Right forelimb (tissue), 1 donor: ENCODE measurements at regions not wholly inside any gene's neighbourhood (a gene's known extent, or its start where the extent isn't known, plus 50 kb on each side); places are given as distances from the start of the nearest gene placed in this dataset.

Experiments used
- DNase-seq: peaks from one replicate; pipeline ENCODE4 v3.0.0-alpha.2; 2018

DNA sequence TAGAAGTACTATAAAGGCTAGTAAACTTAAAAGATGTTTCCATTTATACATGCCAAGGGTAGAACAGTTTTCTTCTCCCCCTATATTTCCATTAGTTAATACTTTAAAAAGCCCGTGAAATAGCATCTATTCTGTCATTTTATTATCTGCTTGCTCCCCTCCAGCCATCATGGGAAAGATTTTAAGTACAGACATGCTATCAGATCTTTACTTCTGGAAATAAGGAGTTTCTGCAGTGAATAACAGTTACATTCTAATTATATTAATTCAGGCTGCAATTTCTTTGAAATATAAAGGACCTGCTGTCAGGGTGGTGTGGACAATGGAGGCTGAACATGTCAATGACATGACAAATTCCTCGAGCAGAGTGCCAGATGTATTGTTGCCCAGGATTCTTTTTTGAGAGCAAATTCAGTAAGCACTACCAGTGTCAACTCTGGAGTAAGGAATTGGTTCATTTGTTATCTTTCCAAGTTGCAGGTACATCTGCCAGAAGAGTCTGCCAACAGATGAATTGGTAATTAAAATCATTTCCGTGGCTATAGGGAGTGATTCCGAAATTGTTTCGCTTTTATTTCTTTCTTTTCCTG, 151.3 kb downstream of the BTG1 start:
- DNase-seq: no peak

DNA sequence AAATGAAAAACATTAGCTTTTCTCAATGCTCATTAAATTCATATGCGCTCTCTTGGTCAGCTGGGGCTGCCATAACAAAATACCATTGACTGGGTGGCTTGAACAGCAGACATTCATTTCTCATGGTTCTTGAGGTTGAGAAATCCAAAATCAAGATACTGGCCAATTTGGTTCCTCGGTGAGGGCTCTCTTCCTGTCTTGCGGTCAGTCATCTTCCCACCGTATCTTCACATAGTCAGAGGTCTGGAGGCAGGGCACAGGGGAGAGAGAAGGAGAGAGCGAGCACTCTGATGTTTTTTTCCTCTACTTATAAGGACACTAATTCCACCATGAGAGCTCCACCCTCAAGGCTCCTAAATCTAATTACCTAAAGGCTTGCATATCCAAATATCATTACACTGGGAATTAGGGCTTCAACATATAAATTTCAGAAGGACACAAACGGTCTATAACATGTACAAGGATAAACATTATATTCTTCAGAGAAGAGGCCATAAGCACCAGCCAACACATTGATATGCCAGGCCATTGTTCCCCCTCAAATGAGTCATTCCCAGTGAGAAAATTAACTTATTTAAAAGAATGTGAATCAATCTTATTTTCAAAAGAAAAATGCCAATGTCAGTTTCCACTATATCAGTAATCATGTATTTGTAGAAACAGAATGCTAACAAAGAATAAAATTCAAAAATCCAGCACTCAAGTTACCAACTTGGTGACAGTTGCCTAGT, 152.2 kb downstream of the BTG1 start:
- no peak for DNase-seq

DNA sequence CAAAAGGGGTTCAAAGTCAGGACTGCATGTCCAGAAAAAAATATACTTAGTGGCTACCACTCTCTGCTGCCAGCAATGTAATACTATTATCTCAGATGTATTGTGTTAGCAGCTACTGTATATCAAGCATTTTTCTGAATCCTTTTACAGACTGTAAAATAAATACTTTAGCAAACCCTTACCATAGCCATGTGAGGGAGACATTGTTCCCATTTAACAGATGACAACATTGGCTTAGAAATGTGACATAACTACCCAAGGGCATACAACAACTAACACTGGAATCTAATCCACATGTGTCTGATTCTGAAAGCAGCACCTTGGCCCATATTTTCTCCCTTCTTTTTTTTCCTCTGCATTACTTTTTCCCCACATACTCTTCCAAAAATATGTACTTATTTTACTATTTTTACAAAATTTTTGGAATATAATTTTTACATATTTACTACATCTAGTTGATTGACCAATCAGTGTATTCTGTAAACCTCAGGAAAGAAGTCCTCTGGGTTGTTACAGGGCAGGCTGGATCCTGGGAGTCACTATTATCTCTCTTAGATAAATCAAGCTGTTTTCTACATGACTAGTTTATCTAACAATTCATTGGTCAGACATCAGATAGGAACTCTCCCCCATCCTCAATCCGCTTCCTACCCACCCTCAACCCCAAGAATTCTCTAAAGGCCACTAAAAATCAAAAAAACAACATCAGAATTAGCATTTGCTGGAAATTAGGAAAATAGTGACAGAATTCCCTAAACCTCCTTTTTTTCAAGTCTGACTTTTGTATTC, 154.1 kb downstream of the BTG1 start:
- no peak for DNase-seq

DNA sequence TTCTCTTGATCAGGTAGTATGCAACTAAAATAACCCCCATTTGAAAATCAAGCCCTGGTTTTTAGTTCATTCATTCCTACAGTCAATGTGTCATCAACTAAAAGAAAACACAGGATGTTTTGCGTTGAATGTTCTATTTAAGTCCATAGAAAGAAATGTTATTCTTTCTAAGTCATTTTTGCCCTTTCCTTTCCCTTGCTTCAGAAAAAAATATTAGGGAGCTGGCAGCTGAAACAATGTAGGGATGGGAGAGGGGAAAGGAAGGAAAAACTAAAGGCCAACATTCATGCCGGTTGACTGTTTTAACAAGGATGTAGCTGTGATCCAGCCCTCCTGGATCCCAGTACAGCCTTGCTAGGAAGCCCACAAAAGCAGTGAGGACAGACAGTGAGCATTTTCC, 155.1 kb downstream of the BTG1 start:
- no peak for DNase-seq

DNA sequence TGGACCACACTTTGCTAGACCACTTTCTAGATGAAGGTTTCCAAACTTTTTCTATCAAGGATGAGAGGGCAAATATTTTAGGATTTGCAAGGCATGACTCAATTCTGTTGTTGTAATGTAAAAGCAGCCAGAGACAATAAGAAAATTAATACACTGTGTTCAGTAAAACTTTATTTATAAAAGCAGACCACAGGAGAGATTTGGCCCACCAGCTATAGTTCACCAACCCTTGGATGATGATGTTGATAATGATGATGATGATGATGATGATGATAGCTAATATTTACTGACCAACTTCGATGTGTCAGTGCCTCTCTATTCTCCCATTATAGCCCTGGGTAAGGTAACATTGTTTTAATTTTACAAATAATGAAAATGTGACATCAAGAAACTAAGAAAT, 156.5 kb downstream of the BTG1 start:
- no peak for DNase-seq

DNA sequence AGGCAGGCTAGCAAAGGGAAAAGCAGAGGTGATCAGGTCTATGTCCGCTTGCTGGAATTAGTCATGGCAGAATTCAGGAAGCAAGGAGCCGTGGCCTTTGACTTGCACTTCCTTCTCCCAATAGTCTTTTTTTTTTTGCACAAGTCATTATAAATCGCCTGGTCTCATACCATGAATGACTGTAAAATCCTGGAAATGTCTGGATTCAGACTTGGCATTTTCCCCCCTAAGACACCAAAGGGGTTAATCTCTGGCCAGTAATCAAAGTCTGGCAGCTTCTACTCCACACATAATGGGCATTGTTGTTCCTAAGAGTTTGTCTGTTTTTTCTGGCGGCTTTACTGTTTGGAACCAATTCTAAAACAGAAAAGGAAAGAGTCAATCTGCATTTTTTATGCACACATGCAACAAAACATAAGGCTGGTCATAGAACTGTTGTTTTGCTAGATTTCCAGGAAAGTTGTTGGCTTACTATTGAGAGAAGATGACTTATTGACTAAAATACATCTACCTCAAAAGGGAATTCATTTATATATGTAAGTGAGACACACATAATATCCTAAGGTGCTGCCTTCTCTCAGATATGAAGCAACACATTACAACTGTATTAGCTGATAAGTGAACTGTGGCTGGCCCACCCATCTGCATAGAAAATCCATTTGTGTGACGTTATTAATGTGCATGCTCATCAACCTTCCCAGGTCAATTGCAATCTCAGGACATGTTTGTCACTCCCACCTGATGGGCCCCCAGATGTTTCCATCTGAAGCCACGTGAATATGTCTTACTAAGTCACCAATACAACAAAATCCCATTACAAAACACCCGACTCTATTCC, 157.3 kb downstream of the BTG1 start:
- no peak for DNase-seq

DNA sequence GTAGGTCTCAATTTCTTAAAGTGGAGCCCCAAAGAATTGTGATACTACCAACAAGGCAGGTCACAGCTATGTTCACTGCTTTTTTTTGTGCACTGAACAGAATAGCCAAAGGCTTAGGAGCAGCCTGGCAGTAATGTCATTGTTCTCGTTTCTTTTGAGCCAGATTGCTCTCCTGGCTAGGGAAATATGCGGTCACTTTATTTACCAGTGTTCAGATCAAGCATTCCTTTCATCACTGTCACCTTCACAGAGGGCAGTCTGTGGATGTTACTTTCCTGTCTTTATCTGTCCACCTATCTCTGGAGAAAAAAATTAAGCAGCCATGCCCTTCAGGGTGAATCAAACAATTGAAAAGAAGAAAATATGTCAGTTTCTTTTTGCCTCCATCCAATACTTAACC, 159.6 kb downstream of the BTG1 start:
- DNase-seq: no peak

DNA sequence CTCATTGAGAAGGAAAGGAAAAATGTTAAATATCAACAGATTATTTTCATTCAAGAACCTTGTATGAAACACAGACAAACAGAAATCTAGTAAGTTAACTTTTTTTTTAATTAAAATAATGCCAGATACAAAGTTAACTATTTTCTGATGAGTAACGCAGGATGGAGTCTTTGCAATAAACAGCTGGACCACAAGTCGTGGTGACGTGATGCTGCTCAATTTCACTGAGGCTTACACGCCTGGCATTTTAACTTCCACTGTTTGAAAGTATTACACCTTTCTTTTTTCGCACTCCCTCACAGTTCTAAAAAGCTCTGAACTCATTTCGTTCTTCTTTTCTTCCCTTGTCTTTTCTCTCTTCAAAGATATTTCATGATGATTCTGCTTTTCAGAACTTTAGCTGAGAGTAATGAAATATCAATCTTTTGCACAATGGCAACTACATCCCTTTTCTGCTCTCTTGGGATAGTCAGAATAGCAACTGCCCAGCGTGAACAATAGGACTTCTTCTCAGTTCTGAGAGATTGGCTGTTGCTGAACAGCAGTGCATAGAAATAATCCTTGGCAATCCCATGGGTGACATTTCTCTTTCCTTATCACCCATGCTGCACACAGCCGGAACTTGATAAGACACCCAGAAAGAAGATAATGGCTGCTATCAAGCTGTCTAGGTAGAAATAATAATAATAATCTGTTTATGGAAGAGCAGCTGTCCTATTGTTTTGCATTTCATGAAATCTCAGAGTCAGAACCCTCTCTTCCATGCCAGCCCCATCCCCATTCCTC, 160.5 kb downstream of the BTG1 start:
- DNase-seq: no peak

- no peak for DNase-seq
Observed at GRCh38 chr12:91984556-91984955, 161.1 kb downstream of the BTG1 start.

DNA sequence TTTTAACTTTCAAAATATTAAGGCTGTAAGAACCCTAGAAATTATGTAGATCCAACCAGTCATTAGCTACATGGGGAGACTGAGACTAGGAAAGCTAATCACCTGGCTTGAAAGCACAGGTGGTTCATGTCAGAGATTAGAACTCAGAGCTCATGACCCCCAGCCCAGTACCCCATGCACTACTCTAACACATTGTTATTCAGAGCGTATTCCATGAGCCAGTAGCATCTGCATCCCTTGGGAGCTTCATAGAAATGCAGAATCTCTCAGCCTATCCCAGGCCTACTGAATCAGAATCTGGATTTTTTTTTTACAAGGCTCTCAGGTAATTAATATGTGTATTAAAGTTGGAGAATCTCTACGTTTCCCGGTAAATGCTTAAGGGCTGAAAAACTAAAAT, 161.7 kb downstream of the BTG1 start:
- no peak for DNase-seq

DNA sequence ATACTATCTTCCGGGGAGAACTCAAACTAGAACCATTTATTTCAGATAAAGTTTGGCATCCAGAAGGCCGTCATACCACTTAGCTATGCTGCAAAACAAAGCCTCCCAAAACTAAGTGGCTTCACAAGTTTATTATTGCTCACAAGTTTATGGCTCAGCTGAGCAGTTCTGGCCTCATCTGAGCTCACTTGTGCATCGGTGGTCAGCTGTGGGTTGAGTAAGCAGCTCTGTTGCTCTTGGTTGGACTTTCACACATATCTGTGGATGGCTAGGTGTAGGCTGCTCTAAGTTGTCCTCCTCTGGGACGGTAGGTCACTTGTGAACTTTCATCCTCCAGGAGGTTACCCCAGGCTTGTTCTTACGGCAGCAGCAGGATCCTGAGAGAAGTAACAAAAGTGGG, 162.7 kb downstream of the BTG1 start:
- DNase-seq: no peak

DNA sequence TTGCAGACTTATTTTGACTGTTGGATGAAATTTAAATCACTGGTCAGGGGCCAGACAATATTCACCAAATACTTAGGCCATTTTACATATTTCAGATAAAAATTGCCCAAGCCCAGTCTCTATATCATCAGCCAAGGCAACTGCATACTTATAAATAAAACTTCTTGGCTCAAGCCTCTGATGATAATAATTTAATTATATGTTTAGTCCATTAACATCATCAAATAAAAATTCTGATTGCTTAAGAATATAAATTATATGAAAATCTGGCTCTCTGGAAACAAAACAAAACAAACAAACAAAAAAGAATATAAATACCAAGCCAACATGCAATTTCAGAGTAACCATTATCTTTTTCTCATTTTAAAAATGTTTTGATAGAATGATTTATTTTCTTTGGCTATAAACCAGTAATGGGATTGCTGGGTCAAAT, 165.2 kb downstream of the BTG1 start:
- DNase-seq: no peak

- no peak for DNase-seq
Observed at GRCh38 chr12:91978143-91978542, 167.5 kb downstream of the BTG1 start.

DNA sequence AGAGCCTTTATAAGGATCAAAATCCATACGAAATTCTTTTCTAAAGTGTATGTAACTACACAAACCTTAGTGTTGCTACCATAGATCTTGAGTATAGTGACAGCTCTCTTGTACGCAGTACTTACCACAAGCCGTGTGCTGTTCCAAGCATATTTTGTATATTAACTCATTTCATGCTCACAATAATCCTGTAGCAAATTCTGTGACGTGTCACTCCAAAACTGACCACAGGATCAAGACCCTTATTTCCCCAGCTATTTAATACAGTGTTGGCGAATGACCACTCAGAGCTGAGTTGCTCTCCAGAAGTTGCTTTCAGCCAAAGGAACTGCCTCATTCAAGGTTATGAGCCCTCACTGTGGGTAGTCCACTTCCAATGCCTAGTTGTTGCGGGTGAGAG, 169.8 kb downstream of the BTG1 start:
- DNase-seq: no peak

- no peak for DNase-seq
Observed at GRCh38 chr12:91974541-91975085, 171.0 kb downstream of the BTG1 start.

- no peak for DNase-seq
Observed at GRCh38 chr12:91973813-91974212, 171.8 kb downstream of the BTG1 start.

GRCh38 chr12:91972896-91973295, 172.8 kb downstream of the BTG1 start:
- DNase-seq: no peak

DNA sequence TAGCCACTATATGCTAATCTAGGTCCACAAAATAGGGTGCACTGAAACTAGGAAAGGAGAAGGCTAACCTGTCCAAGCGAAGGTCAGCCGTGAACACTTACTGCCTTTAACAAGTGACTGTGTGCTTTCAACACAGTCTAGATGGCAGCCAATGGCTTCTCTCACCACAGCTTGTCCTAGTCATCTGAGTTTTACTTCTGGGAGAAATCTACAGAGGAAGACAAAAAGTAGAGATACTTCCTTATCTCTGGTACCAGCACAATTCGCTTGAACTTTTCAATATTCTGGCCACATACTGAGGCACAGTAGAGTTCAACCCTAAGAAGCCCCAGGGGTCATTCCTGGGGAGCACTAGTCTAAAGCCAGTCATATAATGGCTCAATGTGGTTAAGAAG, 176.9 kb downstream of the BTG1 start:
- no peak for DNase-seq

GRCh38 chr12:91968076-91968776, 177.4 kb downstream of the BTG1 start:
- no peak for DNase-seq

GRCh38 chr12:91967590-91967989, 178.1 kb downstream of the BTG1 start:
- no peak for DNase-seq

GRCh38 chr12:91965781-91966180, 179.9 kb downstream of the BTG1 start:
- DNase-seq: no peak
